Loucy (cell line): ENCODE measurements at regions not wholly inside any gene's neighbourhood (a gene's known extent, or its start where the extent isn't known, plus 50 kb on each side); places are given as distances from the start of the nearest gene placed in this dataset.

Experiments
- CTCF ChIP-seq: fragments of 200-600 bp; sonication (generic); conservative IDR thresholded peaks from 2 replicates; pipeline ENCODE4 v1.5.1; 2014; ENCODE audit warnings: mild to moderate bottlenecking, antibody characterized with exemption, low read length
- EZH2phosphoT487 ChIP-seq: fragments of 200-600 bp; IDR thresholded peaks from 2 replicates; pipeline ENCODE4 v1.6.1; 2018; ENCODE audit warnings: antibody characterized with exemption, mild to moderate bottlenecking, moderate library complexity, borderline replicate concordance

- TF ChIP-seq CTCF (no peak), EZH2phosphoT487 (no peak)
These were observed 78.6 kb upstream of the ZNF469 start for GRCh38 chr16:88303890-88304819.
